ENCODE measurements at regions not wholly inside any gene's neighbourhood (a gene's known extent, or its start where the extent isn't known, plus 50 kb on each side); places are given as distances from the start of the nearest gene placed in this dataset.

DNA sequence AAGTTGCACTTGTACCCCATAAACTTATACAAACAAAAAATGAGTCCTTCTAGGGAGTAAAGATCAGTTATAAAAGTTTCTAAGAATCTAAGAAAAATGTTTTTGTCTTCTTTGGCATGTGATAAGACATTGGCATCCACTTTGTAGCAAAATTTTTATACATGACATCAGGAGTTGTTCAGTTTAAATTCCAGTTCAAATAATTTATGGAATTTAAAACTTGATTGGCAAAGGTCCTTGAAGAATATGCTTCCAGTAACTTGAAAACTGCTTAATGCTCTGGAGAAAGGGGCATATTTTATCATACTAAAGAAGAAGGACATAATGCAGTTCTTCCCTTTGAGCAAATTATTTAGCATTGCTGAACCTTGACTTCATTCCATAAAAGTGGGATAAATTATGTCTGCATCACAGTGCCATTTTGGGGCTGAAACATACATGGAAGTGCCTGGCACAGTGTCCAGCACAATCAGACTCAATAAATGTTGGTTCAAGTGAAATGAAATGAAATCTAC lies 163.3 kb upstream of the IL15 start:
- ChIA-PET CTCF (ENCODE audit: low intra/inter-chr PET ratio) (no interaction called here), POLR2A (no interaction called here)
- Histone ChIP-seq H3K4me3 (no peak overlapping the region), H3K79me2 (ENCODE audit: control insufficient read depth, insufficient read depth, low read length) (no peaks in the 10 kb centered on the region), H2AFZ (ENCODE audit: low read depth, low read length) (no peak overlapping the region), H3K27ac (ENCODE audit: extremely low read depth, low read depth, low read length) (no peak overlapping the region), H3K9me3 (replicated peaks; ENCODE audit: control insufficient read depth, insufficient read depth, low read depth, low read length) (no peaks in the 10 kb centered on the region), H3K36me3 (ENCODE audit: control insufficient read depth, insufficient read depth, low read length) (no peaks in the 10 kb centered on the region), H3K27me3 (ENCODE audit: control insufficient read depth in 2 of 2, insufficient read depth in 2 of 2, low read length in 2 of 2) (no peaks in the 10 kb centered on the region), H3K9me1 (ENCODE audit: control insufficient read depth, insufficient read depth, low read length) (no peaks in the 10 kb centered on the region), H3K4me2 (ENCODE audit: insufficient read depth, low read length) (no peak overlapping the region), H3K4me1 (replicated peaks in 1 of 2; ENCODE audit: control insufficient read depth in 2 of 2, insufficient read depth in 2 of 2, low read length in 2 of 2) (no peaks in the 10 kb centered on the region), H4K20me1 (replicated peaks; ENCODE audit: control insufficient read depth, insufficient read depth, low read length) (no peaks in the 10 kb centered on the region), H3K9ac (ENCODE audit: insufficient read depth in 1 of 2, low read depth in 2 of 2, low read length in 2 of 2) (no peak overlapping the region)
- in situ Hi-C loops (cut with MboI) = no loop called here
- FAIRE-seq (no peak), DNase-seq (ENCODE audit: extremely low read depth in 1 of 4, low spot score in 3 of 4) (no peak), ATAC-seq (no peak)
- intact Hi-C loops (cut with micrococcal nuclease) = no loop called here
- BruUV-seq (replicated peaks) = no TSS peak
- TF ChIP-seq THAP7 (CRISPR knock-in tag; IDR thresholded peaks at IDR 0.05) (no peak), ZNF717 (CRISPR knock-in tag; IDR thresholded peaks at IDR 0.05) (no peak), ARID1B (IDR thresholded peaks at IDR 0.05) (no peak), LEF1 (IDR thresholded peaks at IDR 0.05) (no peak), TBP (optimal IDR thresholded peaks at IDR 0.05; ENCODE audit: low read depth, low read length) (no peak), ZNF143 (CRISPR knock-in tag; IDR thresholded peaks at IDR 0.05) (no peak), GTF2F1 (IDR thresholded peaks at IDR 0.05; ENCODE audit: low read depth, low read length) (no peak), ID3 (CRISPR knock-in tag; IDR thresholded peaks at IDR 0.05) (no peak), ID3 (tag; IDR thresholded peaks at IDR 0.05) (no peak), TSC22D4 (tag; IDR thresholded peaks at IDR 0.05) (no peak), KDM4B (IDR thresholded peaks at IDR 0.05; ENCODE audit: borderline replicate concordance in 2 of 2, low read depth in 1 of 2) (no peak), WHSC1 (IDR thresholded peaks at IDR 0.05; ENCODE audit: low read length) (no peak), CXXC5 (CRISPR knock-in tag; IDR thresholded peaks at IDR 0.05) (no peak), ETV1 (tag; conservative IDR thresholded peaks at IDR 0.05; ENCODE audit: low read depth) (no peak), TCFL5 (CRISPR knock-in tag; conservative IDR thresholded peaks at IDR 0.05) (no peak), HDAC3 (IDR thresholded peaks at IDR 0.05; ENCODE audit: borderline replicate concordance, partially characterized antibody) (no peak), ATF3 (IDR thresholded peaks at IDR 0.05) (no peak), ATF3 (CRISPR knock-in tag; conservative IDR thresholded peaks at IDR 0.05) (no peak)
- TF ChIP-seq, protein P1, sequence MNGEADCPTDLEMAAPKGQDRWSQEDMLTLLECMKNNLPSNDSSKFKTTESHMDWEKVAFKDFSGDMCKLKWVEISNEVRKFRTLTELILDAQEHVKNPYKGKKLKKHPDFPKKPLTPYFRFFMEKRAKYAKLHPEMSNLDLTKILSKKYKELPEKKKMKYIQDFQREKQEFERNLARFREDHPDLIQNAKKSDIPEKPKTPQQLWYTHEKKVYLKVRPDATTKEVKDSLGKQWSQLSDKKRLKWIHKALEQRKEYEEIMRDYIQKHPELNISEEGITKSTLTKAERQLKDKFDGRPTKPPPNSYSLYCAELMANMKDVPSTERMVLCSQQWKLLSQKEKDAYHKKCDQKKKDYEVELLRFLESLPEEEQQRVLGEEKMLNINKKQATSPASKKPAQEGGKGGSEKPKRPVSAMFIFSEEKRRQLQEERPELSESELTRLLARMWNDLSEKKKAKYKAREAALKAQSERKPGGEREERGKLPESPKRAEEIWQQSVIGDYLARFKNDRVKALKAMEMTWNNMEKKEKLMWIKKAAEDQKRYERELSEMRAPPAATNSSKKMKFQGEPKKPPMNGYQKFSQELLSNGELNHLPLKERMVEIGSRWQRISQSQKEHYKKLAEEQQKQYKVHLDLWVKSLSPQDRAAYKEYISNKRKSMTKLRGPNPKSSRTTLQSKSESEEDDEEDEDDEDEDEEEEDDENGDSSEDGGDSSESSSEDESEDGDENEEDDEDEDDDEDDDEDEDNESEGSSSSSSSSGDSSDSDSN (IDR thresholded peaks at IDR 0.05; ENCODE audit: borderline replicate concordance in 1 of 2, low read depth in 2 of 2, low read length in 2 of 2) = no peak
